HepG2 (cell line): ENCODE measurements at regions not wholly inside any gene's neighbourhood (a gene's known extent, or its start where the extent isn't known, plus 50 kb on each side); places are given as distances from the start of the nearest gene placed in this dataset.

Experiments
- EZH2 ChIP-seq: conservative IDR thresholded peaks from 2 replicates; pipeline ENCODE4 v1.6.1; 2012; ENCODE audit warnings: mild to moderate bottlenecking, low read depth, low read length, moderate library complexity
- TAF1 ChIP-seq: sonication (generic); formaldehyde crosslinking; IDR thresholded peaks from 2 replicates; pipeline ENCODE4 v1.4.0; 2020; ENCODE audit warnings: missing genetic modification reagents
- TRIM24 ChIP-seq: sonication (generic); formaldehyde crosslinking; IDR thresholded peaks from 2 replicates; pipeline ENCODE4 v1.8.0; 2022; ENCODE audit warnings: mild to moderate bottlenecking, missing genetic modification reagents

GRCh38 chr5:40210694-40211093 lies 469.0 kb upstream of the PTGER4 start:
- TF ChIP-seq TRIM24: no peak
- no peak for TF ChIP-seq TAF1 (CRISPR knock-in tag)
- TF ChIP-seq EZH2: no peak
